Ramos (cell line): ENCODE measurements at regions not wholly inside any gene's neighbourhood (a gene's known extent, or its start where the extent isn't known, plus 50 kb on each side); places are given as distances from the start of the nearest gene placed in this dataset.

Source experiments
- in situ Hi-C: fragments of 300-500 bp; cut with MboI; formaldehyde crosslinking; loops from one replicate; pipeline ENCODE4 v1.14.3; 2022; ENCODE audit warnings: low sequenced_read_pairs; ENCODE audit not compliant: unreplicated experiment

- in situ Hi-C loops, result no loop called here
These were observed 1268.5 kb upstream of the C9orf72 start for GRCh38 chr9:28841775-28842174.

DNA sequence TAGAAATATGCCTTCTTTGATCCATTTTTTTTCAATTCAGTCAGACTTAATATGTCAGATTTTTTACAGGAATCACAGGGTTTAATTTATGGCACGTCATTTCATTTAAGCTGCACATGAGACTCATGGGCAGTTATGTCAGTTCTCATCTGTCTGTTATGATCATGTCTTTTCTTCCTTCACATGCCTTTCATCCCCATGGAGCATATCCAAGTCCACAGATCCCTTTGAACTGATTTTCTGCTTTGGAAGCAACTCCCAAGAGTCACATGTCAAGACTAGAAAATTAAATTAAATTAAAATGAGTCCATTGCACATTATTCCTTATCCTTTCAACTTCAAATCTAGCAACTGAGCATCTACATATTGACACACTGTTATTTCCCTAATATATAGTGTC, 1274.0 kb upstream of the C9orf72 start:
- in situ Hi-C loops, result no loop called here

GRCh38 chr9:28848671-28849070, 1275.4 kb upstream of the C9orf72 start:
- in situ Hi-C loops, result no loop called here

DNA sequence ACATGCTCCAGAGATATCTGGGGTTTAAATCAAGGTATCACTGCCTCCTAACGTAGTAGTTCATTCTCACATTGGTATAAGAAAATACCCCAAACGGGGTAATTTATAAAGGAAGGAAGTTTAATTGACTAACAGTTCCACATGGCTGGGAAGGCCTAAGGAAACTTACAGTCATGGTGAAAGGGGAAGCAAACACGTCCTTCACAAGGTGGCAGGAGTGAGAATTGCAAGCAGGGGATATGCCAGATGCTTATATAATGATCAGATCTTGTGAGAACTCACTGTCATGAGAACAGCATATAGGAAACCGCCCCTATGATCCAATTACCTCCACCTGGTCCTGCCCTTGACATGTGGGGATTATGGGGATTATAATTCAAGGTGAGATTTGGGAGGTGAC, 1280.2 kb upstream of the C9orf72 start:
- in situ Hi-C loops, result no loop called here

- in situ Hi-C loops, result no loop called here
These were observed 1293.7 kb upstream of the C9orf72 start for GRCh38 chr9:28866951-28867350.

DNA sequence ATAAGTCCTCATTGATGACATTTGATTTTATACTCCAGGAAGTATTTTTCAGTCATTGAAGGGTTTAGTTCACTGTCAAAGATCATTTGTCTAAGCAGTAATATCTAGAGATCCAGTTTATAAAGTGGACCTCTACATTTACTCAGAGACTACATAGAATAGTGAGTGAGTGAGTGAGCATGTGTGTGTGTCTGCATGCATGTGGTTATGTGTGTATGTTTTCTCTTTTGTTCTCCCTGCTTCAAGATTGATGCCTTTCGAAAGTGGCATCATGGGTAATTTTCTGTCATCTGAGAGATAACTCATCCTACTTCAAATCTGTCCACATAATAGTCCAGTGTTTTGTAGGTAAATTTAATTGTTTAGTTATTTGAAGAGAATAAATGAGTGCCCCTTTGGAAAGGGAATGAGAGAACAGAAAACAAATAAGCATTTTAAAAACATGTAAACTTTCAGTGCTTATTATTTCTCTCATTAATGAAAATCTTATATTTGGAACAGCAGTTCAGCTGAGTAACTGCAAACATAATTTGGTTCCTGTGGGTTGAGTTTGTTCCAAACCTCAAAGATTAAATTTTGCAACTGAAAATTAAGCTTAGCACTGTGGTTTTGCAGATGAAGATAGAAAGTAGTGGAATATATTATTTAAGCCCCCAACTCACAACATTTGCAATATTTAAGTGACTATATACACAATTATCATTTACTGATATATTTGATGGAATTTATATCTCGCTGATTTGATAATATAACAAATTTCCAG, 1295.1 kb upstream of the C9orf72 start:
- in situ Hi-C loops, result no loop called here

DNA sequence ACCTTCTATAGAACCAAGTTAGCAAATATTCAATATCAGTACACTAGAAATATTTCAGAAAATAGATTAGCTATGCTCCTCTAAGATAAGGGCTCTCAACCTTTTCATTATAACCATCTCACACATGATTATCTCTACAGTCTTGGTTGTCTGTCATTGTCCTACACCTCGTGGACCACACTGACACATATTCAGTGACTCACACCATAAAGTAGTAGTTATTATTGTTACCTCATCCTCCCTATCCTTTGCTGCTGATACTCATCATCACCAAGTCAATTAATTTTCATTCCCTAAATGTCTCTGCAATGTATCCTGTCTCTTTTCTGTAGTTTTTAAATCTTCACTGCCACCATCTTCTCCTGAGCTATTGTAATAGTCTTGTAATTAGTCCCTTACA, 1309.2 kb upstream of the C9orf72 start:
- in situ Hi-C loops, result no loop called here

GRCh38 chr9:28883234-28883633, 1310.0 kb upstream of the C9orf72 start:
- in situ Hi-C loops, result no loop called here

DNA sequence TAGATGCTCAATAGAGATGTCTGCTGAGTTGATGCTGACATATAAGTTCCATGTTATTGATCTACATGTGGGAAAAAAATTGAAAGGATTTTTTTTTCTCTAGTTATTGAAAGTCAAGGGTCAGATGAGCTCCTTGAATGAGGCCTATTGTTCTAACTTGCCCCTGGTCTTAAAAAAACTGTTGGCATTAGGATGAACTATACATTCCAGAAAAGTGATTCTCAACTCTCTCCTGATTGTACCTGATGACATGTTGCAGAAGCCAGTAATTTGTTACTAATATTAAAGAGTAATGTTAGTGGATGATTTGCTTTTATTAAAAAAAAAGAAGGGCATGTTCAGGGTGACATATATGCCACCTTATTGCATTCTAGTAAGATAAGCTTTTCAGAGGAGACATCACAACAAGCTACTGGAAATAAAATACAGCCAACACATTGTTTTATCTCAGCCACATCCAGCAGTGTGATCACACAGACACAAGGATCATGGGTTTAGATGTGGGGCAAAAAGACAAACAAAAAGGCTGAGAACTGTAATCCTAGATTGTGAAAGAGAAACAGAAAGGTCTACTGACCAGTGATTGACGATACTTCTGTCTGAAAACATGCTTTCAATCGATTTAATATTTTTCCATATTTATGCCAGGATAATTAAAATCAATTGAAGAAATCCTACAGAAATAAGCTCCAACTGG, 1314.1 kb upstream of the C9orf72 start:
- in situ Hi-C loops, result no loop called here

DNA sequence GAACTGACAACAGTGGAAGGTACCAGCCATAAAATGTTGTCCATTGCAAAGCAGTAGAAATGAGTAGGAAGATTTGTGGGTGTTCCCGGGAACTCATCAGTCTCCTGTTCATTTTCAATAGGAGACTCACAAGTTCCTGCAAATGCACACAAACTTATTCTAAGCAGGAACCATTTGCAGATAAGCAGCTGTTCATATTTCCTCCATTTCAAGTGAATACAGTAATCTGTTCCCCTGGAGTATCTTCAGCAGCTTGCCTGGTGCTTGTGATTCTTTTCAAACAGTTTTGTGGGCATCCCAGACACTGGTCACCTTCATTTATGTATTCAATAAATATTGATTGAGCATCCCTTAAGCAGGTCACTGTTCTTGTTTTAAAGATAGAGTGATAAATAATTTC, 1315.5 kb upstream of the C9orf72 start:
- in situ Hi-C loops, result no loop called here

GRCh38 chr9:28892538-28892937, 1319.3 kb upstream of the C9orf72 start:
- in situ Hi-C loops, result no loop called here

DNA sequence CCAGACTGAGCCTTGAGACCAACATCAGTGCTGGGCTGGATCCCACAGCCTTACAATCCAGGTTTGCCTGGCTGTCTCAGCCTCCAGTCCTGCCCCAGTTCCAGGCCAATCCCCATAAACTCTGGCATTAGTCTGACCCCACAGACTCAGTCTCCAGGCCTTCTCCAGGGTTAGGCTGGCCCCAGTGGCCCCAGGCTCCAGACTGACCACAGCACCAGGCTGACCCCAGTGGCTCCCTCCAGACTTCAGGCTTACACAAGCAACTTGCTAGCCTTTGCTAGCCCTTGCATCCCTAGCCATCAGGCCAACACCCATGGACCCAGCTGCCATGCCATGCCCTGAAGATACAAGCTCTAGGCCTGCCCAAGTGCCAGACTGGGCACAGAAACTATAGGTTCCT, 1326.0 kb upstream of the C9orf72 start:
- in situ Hi-C loops, result no loop called here

- in situ Hi-C loops, result no loop called here
These were observed 1326.6 kb upstream of the C9orf72 start for GRCh38 chr9:28899926-28900325.

GRCh38 chr9:28900406-28900805, 1327.1 kb upstream of the C9orf72 start:
- in situ Hi-C loops, result no loop called here

GRCh38 chr9:28909526-28909925, 1336.2 kb upstream of the C9orf72 start:
- in situ Hi-C loops, result no loop called here

- in situ Hi-C loops, result no loop called here
These were observed 1339.3 kb upstream of the C9orf72 start for GRCh38 chr9:28912621-28913020.

DNA sequence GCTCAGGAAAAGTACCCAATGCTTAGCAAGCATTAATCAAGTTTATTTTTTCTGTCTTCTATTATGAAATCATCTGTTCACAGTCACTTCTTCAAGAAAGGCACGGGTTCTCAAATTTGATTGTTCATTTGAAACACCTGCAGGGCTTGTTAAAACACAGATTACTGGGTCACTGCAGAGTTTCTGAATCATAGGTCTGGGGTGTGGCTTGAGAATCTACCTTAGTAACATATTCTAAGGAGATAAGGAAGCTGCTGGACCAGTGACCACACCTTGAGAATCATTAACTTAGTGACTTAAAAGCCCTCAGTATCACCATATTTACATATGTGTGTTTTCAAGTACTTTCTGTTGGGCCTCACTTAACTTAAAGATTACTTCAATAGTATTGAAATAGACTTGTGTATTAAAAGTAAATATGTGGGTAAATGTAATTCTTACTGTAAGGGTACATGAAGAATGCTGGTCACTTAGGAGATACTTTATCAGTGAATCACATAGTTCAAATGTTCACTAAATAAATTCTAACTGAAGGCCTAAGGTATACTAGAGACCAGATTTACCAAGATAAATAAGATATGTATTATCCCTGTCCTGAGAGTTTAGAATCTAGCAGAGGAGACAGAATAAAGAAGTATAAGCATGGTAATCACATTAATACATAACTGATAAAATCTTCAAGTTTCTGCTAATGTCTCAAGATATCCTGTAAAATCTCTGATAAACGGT, 1342.1 kb upstream of the C9orf72 start:
- in situ Hi-C loops, result no loop called here

DNA sequence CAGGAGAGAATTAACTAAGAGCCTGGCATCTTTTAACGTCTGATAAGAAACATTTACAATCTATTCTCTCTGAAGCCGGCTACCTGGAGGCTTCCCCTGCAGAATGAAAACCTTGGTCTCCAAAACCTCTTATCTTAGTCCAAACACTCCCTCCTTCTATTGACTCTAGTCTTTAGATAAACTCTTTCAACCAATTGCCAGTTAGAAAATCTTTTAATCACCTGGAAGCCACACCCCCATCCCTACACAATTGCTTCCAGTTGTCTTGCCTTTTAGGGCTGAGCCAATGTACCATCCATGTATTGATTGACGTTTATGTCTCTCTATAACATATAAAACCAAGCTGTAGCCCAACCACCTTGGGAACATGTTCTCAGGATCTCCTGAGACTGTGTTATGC, 1343.1 kb upstream of the C9orf72 start:
- in situ Hi-C loops, result no loop called here

- in situ Hi-C loops, result no loop called here
These were observed 1348.7 kb upstream of the C9orf72 start for GRCh38 chr9:28921857-28922500.

- in situ Hi-C loops, result no loop called here
These were observed 1349.6 kb upstream of the C9orf72 start for GRCh38 chr9:28922891-28923290.

GRCh38 chr9:28923351-28923750, 1350.1 kb upstream of the C9orf72 start:
- in situ Hi-C loops, result no loop called here
